SK-N-SH treated with all-trans-retinoic acid at 6 μM for 48 hours (cell line): ENCODE measurements at regions not wholly inside any gene's neighbourhood (a gene's known extent, or its start where the extent isn't known, plus 50 kb on each side); places are given as distances from the start of the nearest gene placed in this dataset.

Source experiments
- ATAC-seq: fragments of 200-7000 bp; cut with Tn5 transposase; 3 replicates; pipeline ENCODE4 v1.9.1; 2020; ENCODE audit warnings: mild to moderate bottlenecking, moderate library complexity
- ARNTL ChIP-seq: fragments of 450-650 bp; formaldehyde crosslinking; IDR thresholded peaks from 2 replicates; pipeline ENCODE4 v1.5.0; 2020; ENCODE audit warnings: low read depth, mild to moderate bottlenecking, moderate library complexity, borderline replicate concordance
- BACH2 ChIP-seq: fragments of 250-450 bp; sonication (Bioruptor Pico); IDR thresholded peaks from 2 replicates; pipeline ENCODE4 v1.9.0; 2021; ENCODE audit warnings: mild to moderate bottlenecking, borderline replicate concordance
- CREB5 ChIP-seq: fragments of 250-450 bp; sonication (Bioruptor Pico); IDR thresholded peaks from 2 replicates; pipeline ENCODE4 v1.5.1; 2020; ENCODE audit warnings: low read depth, mild to moderate bottlenecking, moderate library complexity
- CSDC2 ChIP-seq: fragments of 250-450 bp; sonication (Bioruptor Pico); IDR thresholded peaks from 2 replicates; pipeline ENCODE4 v1.5.0; 2020; ENCODE audit warnings: mild to moderate bottlenecking, moderate library complexity
- CSRNP3 ChIP-seq: fragments of 250-450 bp; sonication (Bioruptor Pico); IDR thresholded peaks from 2 replicates; pipeline ENCODE4 v1.5.1; 2021; ENCODE audit warnings: mild to moderate bottlenecking, moderate library complexity
- ESRRG ChIP-seq: fragments of 250-450 bp; sonication (Bioruptor Pico); IDR thresholded peaks from 2 replicates; pipeline ENCODE4 v1.6.1; 2021; ENCODE audit warnings: mild to moderate bottlenecking
- GLIS3 ChIP-seq: fragments of 250-450 bp; sonication (Bioruptor Pico); IDR thresholded peaks from 2 replicates; pipeline ENCODE4 v1.5.0; 2020; ENCODE audit warnings: mild to moderate bottlenecking, moderate library complexity
- ISL1 ChIP-seq: fragments of 250-450 bp; sonication (Bioruptor Pico); IDR thresholded peaks from 2 replicates; pipeline ENCODE4 v2.1.2; 2022; ENCODE audit warnings: mild to moderate bottlenecking, moderate library complexity
- OSR1 ChIP-seq: fragments of 250-450 bp; sonication (Bioruptor Pico); IDR thresholded peaks from 2 replicates; pipeline ENCODE4 v1.8.0; 2022; ENCODE audit warnings: moderate library complexity, mild to moderate bottlenecking, inconsistent platforms
- PATZ1 ChIP-seq: fragments of 250-450 bp; sonication (Bioruptor Pico); IDR thresholded peaks from 2 replicates; pipeline ENCODE4 v1.8.0; 2020; ENCODE audit warnings: mild to moderate bottlenecking, moderate library complexity, borderline replicate concordance
- POU6F1 ChIP-seq: fragments of 250-450 bp; sonication (Bioruptor Pico); IDR thresholded peaks from 2 replicates; pipeline ENCODE4 v1.8.0; 2021; ENCODE audit warnings: low read depth, mild to moderate bottlenecking, moderate library complexity, borderline replicate concordance
- PPARA ChIP-seq: fragments of 250-450 bp; sonication (Bioruptor Pico); IDR thresholded peaks from 2 replicates; pipeline ENCODE4 v1.5.0; 2020; ENCODE audit warnings: mild to moderate bottlenecking, borderline replicate concordance
- RARB ChIP-seq: fragments of 250-450 bp; sonication (Bioruptor Pico); IDR thresholded peaks from 2 replicates; pipeline ENCODE4 v1.8.0; 2021; ENCODE audit warnings: mild to moderate bottlenecking, moderate library complexity
- TCF4 ChIP-seq: fragments of 250-450 bp; sonication (Bioruptor Pico); IDR thresholded peaks from 2 replicates; pipeline ENCODE4 v1.8.0; 2021; ENCODE audit warnings: mild to moderate bottlenecking, moderate library complexity, borderline replicate concordance
- TOX ChIP-seq: fragments of 250-450 bp; sonication (Bioruptor Pico); IDR thresholded peaks from 2 replicates; pipeline ENCODE4 v1.8.0; 2021; ENCODE audit warnings: mild to moderate bottlenecking, moderate library complexity, borderline replicate concordance
- TSHZ2 ChIP-seq: fragments of 250-450 bp; sonication (Bioruptor Pico); IDR thresholded peaks from 2 replicates; pipeline ENCODE4 v1.5.0; 2020; ENCODE audit warnings: mild to moderate bottlenecking, moderate library complexity
- ZC3H10 ChIP-seq: fragments of 250-450 bp; sonication (Bioruptor Pico); IDR thresholded peaks from 2 replicates; pipeline ENCODE4 v1.5.1; 2021; ENCODE audit warnings: mild to moderate bottlenecking, moderate library complexity
- ZFP3 ChIP-seq: fragments of 250-450 bp; sonication (Bioruptor Pico); IDR thresholded peaks from 2 replicates; pipeline ENCODE4 v1.5.0; 2020; ENCODE audit warnings: mild to moderate bottlenecking, moderate library complexity
- ZFP30 ChIP-seq: fragments of 450-650 bp; formaldehyde crosslinking; IDR thresholded peaks from 2 replicates; pipeline ENCODE4 v1.5.0; 2022; ENCODE audit warnings: mild to moderate bottlenecking, moderate library complexity
- ZNF565 ChIP-seq: fragments of 450-650 bp; formaldehyde crosslinking; conservative IDR thresholded peaks from 2 replicates; pipeline ENCODE4 v1.5.0; 2020; ENCODE audit warnings: low read depth, mild to moderate bottlenecking, moderate library complexity
- ZNF70 ChIP-seq: fragments of 450-650 bp; formaldehyde crosslinking; IDR thresholded peaks from 2 replicates; pipeline ENCODE4 v1.5.0; 2020; ENCODE audit warnings: mild to moderate bottlenecking, moderate library complexity
- ZNF8 ChIP-seq: fragments of 450-650 bp; formaldehyde crosslinking; IDR thresholded peaks from 2 replicates; pipeline ENCODE4 v1.5.0; 2020; ENCODE audit warnings: mild to moderate bottlenecking, moderate library complexity

- TF ChIP-seq ZNF8 (CRISPR knock-in tag) = no peak
- no peak for TF ChIP-seq BACH2 (CRISPR knock-in tag)
- TF ChIP-seq OSR1 (CRISPR knock-in tag) = no peak
- TF ChIP-seq ZFP3 (CRISPR knock-in tag) = no peak
- TF ChIP-seq ZNF70 (CRISPR knock-in tag) = no peak
- TF ChIP-seq RARB (CRISPR knock-in tag) = no peak
- TF ChIP-seq POU6F1 = no peak
- TF ChIP-seq PATZ1 (CRISPR knock-in tag) = no peak
- no peak for TF ChIP-seq GLIS3
- TF ChIP-seq CSRNP3 (CRISPR knock-in tag) = no peak
- TF ChIP-seq ZC3H10 (CRISPR knock-in tag) = no peak
- no peak for TF ChIP-seq ZFP30
- TF ChIP-seq TSHZ2 = no peak
- TF ChIP-seq ESRRG (CRISPR knock-in tag) = no peak
- TF ChIP-seq ISL1 (CRISPR knock-in tag) = no peak
- TF ChIP-seq CREB5 (CRISPR knock-in tag) = no peak
- no peak for TF ChIP-seq TCF4 (CRISPR knock-in tag)
- no peak for TF ChIP-seq CSDC2 (CRISPR knock-in tag)
- TF ChIP-seq ZNF565 (CRISPR knock-in tag) = no peak
- TF ChIP-seq PPARA = no peak
- no peak for ATAC-seq
Measured at GRCh38 chr2:196242131-196242620, 70.8 kb upstream of the STK17B start.

- no peak for ATAC-seq
- TF ChIP-seq CREB5 (CRISPR knock-in tag) (no peak), CSDC2 (CRISPR knock-in tag) (no peak), ZFP30 (no peak), TOX (CRISPR knock-in tag) (no peak), CSRNP3 (CRISPR knock-in tag) (no peak), OSR1 (CRISPR knock-in tag) (no peak), ESRRG (CRISPR knock-in tag) (no peak), PATZ1 (CRISPR knock-in tag) (no peak), TCF4 (CRISPR knock-in tag) (no peak), ZNF8 (CRISPR knock-in tag) (no peak), ARNTL (CRISPR knock-in tag) (no peak), PPARA (no peak), ISL1 (CRISPR knock-in tag) (no peak), TSHZ2 (no peak)
Measured at GRCh38 chr2:196244516-196244915, 73.1 kb upstream of the STK17B start.
